Spinal cord (tissue), 9 donors: ENCODE measurements at regions not wholly inside any gene's neighbourhood (a gene's known extent, or its start where the extent isn't known, plus 50 kb on each side); places are given as distances from the start of the nearest gene placed in this dataset.

Source experiments
- DNase-seq, 6 donors: peaks; one replicate each; pipeline versions ENCODE4 v3.0.0 to v3.0.0-alpha.2; 2013 to 2015; ENCODE audit warnings: low spot score in 6 of 6, low read depth in 4 of 6
- H3K27ac ChIP-seq: one replicate; pipeline ENCODE4 v1.5.1; 2013; ENCODE audit warnings: low read depth, low read length, control low read depth
- H3K27me3 ChIP-seq: one replicate; pipeline ENCODE4 v1.6.1; 2013; ENCODE audit warnings: low read length; ENCODE audit not compliant: control insufficient read depth, insufficient read depth
- H3K36me3 ChIP-seq: one replicate; pipeline ENCODE4 v1.6.1; 2013; ENCODE audit warnings: low read length; ENCODE audit not compliant: control insufficient read depth, insufficient read depth
- H3K4me1 ChIP-seq: one replicate; pipeline ENCODE4 v1.6.1; 2013; ENCODE audit warnings: low read length; ENCODE audit not compliant: control insufficient read depth, insufficient read depth
- H3K4me3 ChIP-seq: one replicate; pipeline ENCODE4 v1.5.1; 2013; ENCODE audit warnings: low read depth, low read length, control low read depth
- H3K9me3 ChIP-seq: one replicate; pipeline ENCODE4 v1.6.1; 2013; ENCODE audit warnings: low read length; ENCODE audit not compliant: control insufficient read depth, insufficient read depth
- WGBS: methylation state at CpG from one replicate; pipeline ENCODE4 v1.1.5; 2013; ENCODE audit warnings: missing lambda C conversion rate; ENCODE audit not compliant: insufficient coverage; 5-methylcytosine and 5-hydroxymethylcytosine counted together
- donor health status: healthy.

- 94% methylated on average over 6 of the region's 11 CpGs for WGBS
- H3K4me1 ChIP-seq: peaks cover 26% of the 10 kb centered on the region
- no peak overlapping the region for H3K27ac ChIP-seq
- no peaks in the 10 kb centered on the region for H3K36me3 ChIP-seq
- no peak for DNase-seq
- H3K27me3 ChIP-seq: no peaks in the 10 kb centered on the region
- no peaks in the 10 kb centered on the region for H3K9me3 ChIP-seq
- no peak overlapping the region for H3K4me3 ChIP-seq
These were observed 210.8 kb upstream of the RAB6C start for GRCh38 chr2:129768485-129769184.

- Histone ChIP-seq H3K27ac (no peak overlapping the region), H3K36me3 (no peaks in the 10 kb centered on the region), H3K4me1 (peaks cover 26% of the 10 kb centered on the region), H3K27me3 (no peaks in the 10 kb centered on the region), H3K4me3 (no peak overlapping the region), H3K9me3 (no peaks in the 10 kb centered on the region)
- no peak for DNase-seq
- 96% methylated on average over 6 of the region's 11 CpGs for WGBS
These were observed 210.1 kb upstream of the RAB6C start for GRCh38 chr2:129769185-129769991.

- Histone ChIP-seq H3K4me1 (peaks cover 13% of the 10 kb centered on the region), H3K9me3 (no peaks in the 10 kb centered on the region), H3K27me3 (no peaks in the 10 kb centered on the region), H3K4me3 (no peak overlapping the region), H3K27ac (no peak overlapping the region), H3K36me3 (no peaks in the 10 kb centered on the region)
- WGBS: 97% methylated on average over 5 of the region's 6 CpGs
- DNase-seq: no peak
These were observed 207.9 kb upstream of the RAB6C start for GRCh38 chr2:129771418-129772189.

- H3K36me3 ChIP-seq: no peaks in the 10 kb centered on the region
- WGBS: no CpG with 5 or more reads among the region's 2 CpGs
- DNase-seq: no peak
- no peak overlapping the region for H3K4me3 ChIP-seq
- no peak overlapping the region for H3K27ac ChIP-seq
- no peaks in the 10 kb centered on the region for H3K27me3 ChIP-seq
- no peaks in the 10 kb centered on the region for H3K9me3 ChIP-seq
- peaks cover 11% of the 10 kb centered on the region for H3K4me1 ChIP-seq
These were observed 207.3 kb upstream of the RAB6C start for GRCh38 chr2:129772190-129772579.

GRCh38 chr2:129775952-129776653 is 203.4 kb upstream of the RAB6C start:
- Histone ChIP-seq H3K36me3 (no peaks in the 10 kb centered on the region), H3K4me1 (peaks cover 11% of the 10 kb centered on the region), H3K27me3 (no peaks in the 10 kb centered on the region), H3K4me3 (no peak overlapping the region), H3K9me3 (no peaks in the 10 kb centered on the region), H3K27ac (no peak overlapping the region)
- DNase-seq: peak in 1 of 6 donors; percentile 80
- 94% methylated on average over 3 of the region's 3 CpGs for WGBS

GRCh38 chr2:129777146-129777545 is 202.3 kb upstream of the RAB6C start:
- H3K27ac ChIP-seq: no peak overlapping the region
- peaks cover 19% of the 10 kb centered on the region for H3K4me1 ChIP-seq
- no peaks in the 10 kb centered on the region for H3K9me3 ChIP-seq
- WGBS: 80% methylated on average over 1 of the region's 2 CpGs
- H3K27me3 ChIP-seq: no peaks in the 10 kb centered on the region
- DNase-seq: no peak
- H3K4me3 ChIP-seq: no peak overlapping the region
- H3K36me3 ChIP-seq: no peaks in the 10 kb centered on the region

GRCh38 chr2:129777762-129778583 is 201.5 kb upstream of the RAB6C start:
- Histone ChIP-seq H3K4me3 (no peak overlapping the region), H3K36me3 (no peaks in the 10 kb centered on the region), H3K27me3 (no peaks in the 10 kb centered on the region), H3K27ac (no peak overlapping the region), H3K9me3 (no peaks in the 10 kb centered on the region), H3K4me1 (peaks cover 20% of the 10 kb centered on the region)
- no peak for DNase-seq
- WGBS: 69% methylated on average over 8 of the region's 9 CpGs

GRCh38 chr2:129778584-129778877 is 200.9 kb upstream of the RAB6C start:
- no peak overlapping the region for H3K4me3 ChIP-seq
- H3K36me3 ChIP-seq: no peaks in the 10 kb centered on the region
- H3K9me3 ChIP-seq: no peaks in the 10 kb centered on the region
- H3K27me3 ChIP-seq: no peaks in the 10 kb centered on the region
- peaks cover 20% of the 10 kb centered on the region for H3K4me1 ChIP-seq
- DNase-seq: no peak
- H3K27ac ChIP-seq: no peak overlapping the region
- 49% methylated on average over 6 of the region's 8 CpGs for WGBS

GRCh38 chr2:129779783-129780182 is 199.7 kb upstream of the RAB6C start:
- WGBS: 88% methylated on average over 6 of the region's 6 CpGs
- Histone ChIP-seq H3K4me1 (peaks cover 20% of the 10 kb centered on the region), H3K27me3 (no peaks in the 10 kb centered on the region), H3K9me3 (no peaks in the 10 kb centered on the region), H3K4me3 (no peak overlapping the region), H3K27ac (no peak overlapping the region), H3K36me3 (no peaks in the 10 kb centered on the region)
- no peak for DNase-seq
